Testis (tissue), 2 donors: ENCODE measurements at regions not wholly inside any gene's neighbourhood (a gene's known extent, or its start where the extent isn't known, plus 50 kb on each side); places are given as distances from the start of the nearest gene placed in this dataset.

ENCODE experiments used
- POLR2A ChIP-seq: fragments of 450-650 bp; IDR thresholded peaks from one replicate; pipeline ENCODE4 v1.6.1; 2017; ENCODE audit warnings: antibody characterized with exemption, mild to moderate bottlenecking, moderate library complexity
- TF ChIP-seq, protein P1 (sequence below), 3 experiments: fragments of 450-650 bp in 2 of 3; fragments of 200-600 bp in 1 of 3; sonication (generic) in 1 of 3; IDR thresholded peaks; one replicate each; pipeline ENCODE4 v1.5.1; 2016 to 2019; ENCODE audit warnings: antibody characterized with exemption in 3 of 3, mild to moderate bottlenecking in 2 of 3, moderate library complexity in 1 of 3

- no peak for TF ChIP-seq POLR2A
- TF ChIP-seq, protein P1, sequence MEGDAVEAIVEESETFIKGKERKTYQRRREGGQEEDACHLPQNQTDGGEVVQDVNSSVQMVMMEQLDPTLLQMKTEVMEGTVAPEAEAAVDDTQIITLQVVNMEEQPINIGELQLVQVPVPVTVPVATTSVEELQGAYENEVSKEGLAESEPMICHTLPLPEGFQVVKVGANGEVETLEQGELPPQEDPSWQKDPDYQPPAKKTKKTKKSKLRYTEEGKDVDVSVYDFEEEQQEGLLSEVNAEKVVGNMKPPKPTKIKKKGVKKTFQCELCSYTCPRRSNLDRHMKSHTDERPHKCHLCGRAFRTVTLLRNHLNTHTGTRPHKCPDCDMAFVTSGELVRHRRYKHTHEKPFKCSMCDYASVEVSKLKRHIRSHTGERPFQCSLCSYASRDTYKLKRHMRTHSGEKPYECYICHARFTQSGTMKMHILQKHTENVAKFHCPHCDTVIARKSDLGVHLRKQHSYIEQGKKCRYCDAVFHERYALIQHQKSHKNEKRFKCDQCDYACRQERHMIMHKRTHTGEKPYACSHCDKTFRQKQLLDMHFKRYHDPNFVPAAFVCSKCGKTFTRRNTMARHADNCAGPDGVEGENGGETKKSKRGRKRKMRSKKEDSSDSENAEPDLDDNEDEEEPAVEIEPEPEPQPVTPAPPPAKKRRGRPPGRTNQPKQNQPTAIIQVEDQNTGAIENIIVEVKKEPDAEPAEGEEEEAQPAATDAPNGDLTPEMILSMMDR (IDR thresholded peaks at IDR 0.05) = no peak
These were observed 172.6 kb upstream of the CDH13 start for GRCh38 chr16:82454152-82454551.
